Transverse colon (tissue), 4 donors: ENCODE measurements at regions not wholly inside any gene's neighbourhood (a gene's known extent, or its start where the extent isn't known, plus 50 kb on each side); places are given as distances from the start of the nearest gene placed in this dataset.

Source experiments
- POLR2A ChIP-seq: fragments of 450-650 bp; IDR thresholded peaks from one replicate; pipeline ENCODE4 v1.6.1; 2016; ENCODE audit warnings: antibody characterized with exemption, mild to moderate bottlenecking, moderate library complexity
- POLR2AphosphoS5 ChIP-seq, 3 donors: sonication (generic); formaldehyde crosslinking; IDR thresholded peaks; one replicate each; pipeline ENCODE4 v1.6.1; 2016; ENCODE audit warnings: antibody characterized with exemption in 3 of 3
- TF ChIP-seq, protein P1 (sequence below), 5 experiments: fragments of 200-600 bp in 3 of 5; fragments of 450-650 bp in 2 of 5; sonication (generic) in 3 of 5; IDR thresholded peaks; 1 replicate in 2 of 5; 2 replicates in 3 of 5; pipeline ENCODE4 v1.5.1; 2016 to 2017; ENCODE audit warnings: antibody characterized with exemption in 5 of 5, inconsistent platforms in 3 of 5, mild to moderate bottlenecking in 2 of 5, moderate library complexity in 1 of 5

DNA sequence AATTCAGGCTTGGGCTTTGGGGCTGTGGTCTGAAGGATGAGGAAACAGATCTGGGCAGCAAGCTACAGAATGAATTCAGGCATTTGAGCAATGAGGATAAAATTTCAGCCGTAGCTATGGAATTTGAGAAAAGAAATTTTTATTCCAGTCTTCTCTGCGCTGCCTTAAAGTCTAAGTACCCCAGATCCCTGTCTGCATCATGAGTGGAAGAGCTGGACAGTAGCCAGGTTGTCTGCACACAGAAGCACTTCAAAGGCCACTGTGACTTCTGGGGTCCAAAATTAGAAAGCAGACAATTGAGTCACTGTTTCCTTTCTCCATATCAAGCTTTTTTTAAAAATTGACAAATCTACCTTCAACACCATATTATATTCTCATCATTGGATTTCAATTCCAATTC, 787.6 kb upstream of the GCFC2 start:
- TF ChIP-seq, protein P1, sequence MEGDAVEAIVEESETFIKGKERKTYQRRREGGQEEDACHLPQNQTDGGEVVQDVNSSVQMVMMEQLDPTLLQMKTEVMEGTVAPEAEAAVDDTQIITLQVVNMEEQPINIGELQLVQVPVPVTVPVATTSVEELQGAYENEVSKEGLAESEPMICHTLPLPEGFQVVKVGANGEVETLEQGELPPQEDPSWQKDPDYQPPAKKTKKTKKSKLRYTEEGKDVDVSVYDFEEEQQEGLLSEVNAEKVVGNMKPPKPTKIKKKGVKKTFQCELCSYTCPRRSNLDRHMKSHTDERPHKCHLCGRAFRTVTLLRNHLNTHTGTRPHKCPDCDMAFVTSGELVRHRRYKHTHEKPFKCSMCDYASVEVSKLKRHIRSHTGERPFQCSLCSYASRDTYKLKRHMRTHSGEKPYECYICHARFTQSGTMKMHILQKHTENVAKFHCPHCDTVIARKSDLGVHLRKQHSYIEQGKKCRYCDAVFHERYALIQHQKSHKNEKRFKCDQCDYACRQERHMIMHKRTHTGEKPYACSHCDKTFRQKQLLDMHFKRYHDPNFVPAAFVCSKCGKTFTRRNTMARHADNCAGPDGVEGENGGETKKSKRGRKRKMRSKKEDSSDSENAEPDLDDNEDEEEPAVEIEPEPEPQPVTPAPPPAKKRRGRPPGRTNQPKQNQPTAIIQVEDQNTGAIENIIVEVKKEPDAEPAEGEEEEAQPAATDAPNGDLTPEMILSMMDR (IDR thresholded peaks at IDR 0.05), result no peak
- TF ChIP-seq POLR2A, result no peak
- no peak for TF ChIP-seq POLR2AphosphoS5 (IDR thresholded peaks at IDR 0.05)
